ENCODE measurements at regions not wholly inside any gene's neighbourhood (a gene's known extent, or its start where the extent isn't known, plus 50 kb on each side); places are given as distances from the start of the nearest gene placed in this dataset.

DNA sequence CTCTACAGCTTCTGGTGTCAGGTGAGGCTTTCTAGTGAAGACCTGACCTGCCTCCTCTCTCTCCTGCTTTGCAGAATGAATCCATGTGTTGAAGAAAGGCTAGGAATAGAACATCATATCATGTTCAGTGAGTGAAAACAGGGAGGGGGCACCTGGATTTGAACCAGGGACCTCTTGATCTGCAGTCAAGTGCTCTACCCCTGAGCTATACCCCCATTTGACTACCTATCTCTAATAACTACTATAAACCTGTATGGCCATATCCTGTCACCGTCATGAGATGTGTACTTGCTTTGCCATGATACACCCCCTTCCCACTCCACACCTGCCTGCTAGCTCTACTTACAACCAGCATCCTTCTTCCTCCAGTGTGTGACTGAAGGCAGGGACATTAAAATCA lies 91.3 kb upstream of the ZNF746 start:
- no peak for DNase-seq
- CTCF ChIA-PET = interaction anchor here (1.6 kb wide), 1 partner anchor 10 kb away, joined by 4 read pairs; no protein-coding TSS in a partner anchor
- TF ChIP-seq TEAD4 (IDR thresholded peaks at IDR 0.05; ENCODE audit: borderline replicate concordance, insufficient read depth) (no peak), NFIC (IDR thresholded peaks at IDR 0.05; ENCODE audit: borderline replicate concordance) (no peak), ELF1 (IDR thresholded peaks at IDR 0.05) (no peak)
- TF ChIP-seq, protein P1, sequence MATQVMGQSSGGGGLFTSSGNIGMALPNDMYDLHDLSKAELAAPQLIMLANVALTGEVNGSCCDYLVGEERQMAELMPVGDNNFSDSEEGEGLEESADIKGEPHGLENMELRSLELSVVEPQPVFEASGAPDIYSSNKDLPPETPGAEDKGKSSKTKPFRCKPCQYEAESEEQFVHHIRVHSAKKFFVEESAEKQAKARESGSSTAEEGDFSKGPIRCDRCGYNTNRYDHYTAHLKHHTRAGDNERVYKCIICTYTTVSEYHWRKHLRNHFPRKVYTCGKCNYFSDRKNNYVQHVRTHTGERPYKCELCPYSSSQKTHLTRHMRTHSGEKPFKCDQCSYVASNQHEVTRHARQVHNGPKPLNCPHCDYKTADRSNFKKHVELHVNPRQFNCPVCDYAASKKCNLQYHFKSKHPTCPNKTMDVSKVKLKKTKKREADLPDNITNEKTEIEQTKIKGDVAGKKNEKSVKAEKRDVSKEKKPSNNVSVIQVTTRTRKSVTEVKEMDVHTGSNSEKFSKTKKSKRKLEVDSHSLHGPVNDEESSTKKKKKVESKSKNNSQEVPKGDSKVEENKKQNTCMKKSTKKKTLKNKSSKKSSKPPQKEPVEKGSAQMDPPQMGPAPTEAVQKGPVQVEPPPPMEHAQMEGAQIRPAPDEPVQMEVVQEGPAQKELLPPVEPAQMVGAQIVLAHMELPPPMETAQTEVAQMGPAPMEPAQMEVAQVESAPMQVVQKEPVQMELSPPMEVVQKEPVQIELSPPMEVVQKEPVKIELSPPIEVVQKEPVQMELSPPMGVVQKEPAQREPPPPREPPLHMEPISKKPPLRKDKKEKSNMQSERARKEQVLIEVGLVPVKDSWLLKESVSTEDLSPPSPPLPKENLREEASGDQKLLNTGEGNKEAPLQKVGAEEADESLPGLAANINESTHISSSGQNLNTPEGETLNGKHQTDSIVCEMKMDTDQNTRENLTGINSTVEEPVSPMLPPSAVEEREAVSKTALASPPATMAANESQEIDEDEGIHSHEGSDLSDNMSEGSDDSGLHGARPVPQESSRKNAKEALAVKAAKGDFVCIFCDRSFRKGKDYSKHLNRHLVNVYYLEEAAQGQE (IDR thresholded peaks at IDR 0.05; ENCODE audit: low read depth, low read length) = no peak
- TF ChIP-seq, protein P2, sequence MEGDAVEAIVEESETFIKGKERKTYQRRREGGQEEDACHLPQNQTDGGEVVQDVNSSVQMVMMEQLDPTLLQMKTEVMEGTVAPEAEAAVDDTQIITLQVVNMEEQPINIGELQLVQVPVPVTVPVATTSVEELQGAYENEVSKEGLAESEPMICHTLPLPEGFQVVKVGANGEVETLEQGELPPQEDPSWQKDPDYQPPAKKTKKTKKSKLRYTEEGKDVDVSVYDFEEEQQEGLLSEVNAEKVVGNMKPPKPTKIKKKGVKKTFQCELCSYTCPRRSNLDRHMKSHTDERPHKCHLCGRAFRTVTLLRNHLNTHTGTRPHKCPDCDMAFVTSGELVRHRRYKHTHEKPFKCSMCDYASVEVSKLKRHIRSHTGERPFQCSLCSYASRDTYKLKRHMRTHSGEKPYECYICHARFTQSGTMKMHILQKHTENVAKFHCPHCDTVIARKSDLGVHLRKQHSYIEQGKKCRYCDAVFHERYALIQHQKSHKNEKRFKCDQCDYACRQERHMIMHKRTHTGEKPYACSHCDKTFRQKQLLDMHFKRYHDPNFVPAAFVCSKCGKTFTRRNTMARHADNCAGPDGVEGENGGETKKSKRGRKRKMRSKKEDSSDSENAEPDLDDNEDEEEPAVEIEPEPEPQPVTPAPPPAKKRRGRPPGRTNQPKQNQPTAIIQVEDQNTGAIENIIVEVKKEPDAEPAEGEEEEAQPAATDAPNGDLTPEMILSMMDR (IDR thresholded peaks at IDR 0.05) = no peak
- TF ChIP-seq, protein P3, sequence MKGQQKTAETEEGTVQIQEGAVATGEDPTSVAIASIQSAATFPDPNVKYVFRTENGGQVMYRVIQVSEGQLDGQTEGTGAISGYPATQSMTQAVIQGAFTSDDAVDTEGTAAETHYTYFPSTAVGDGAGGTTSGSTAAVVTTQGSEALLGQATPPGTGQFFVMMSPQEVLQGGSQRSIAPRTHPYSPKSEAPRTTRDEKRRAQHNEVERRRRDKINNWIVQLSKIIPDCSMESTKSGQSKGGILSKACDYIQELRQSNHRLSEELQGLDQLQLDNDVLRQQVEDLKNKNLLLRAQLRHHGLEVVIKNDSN (IDR thresholded peaks at IDR 0.05; ENCODE audit: borderline replicate concordance, low read depth) = no peak
- TF ChIP-seq, protein P4, sequence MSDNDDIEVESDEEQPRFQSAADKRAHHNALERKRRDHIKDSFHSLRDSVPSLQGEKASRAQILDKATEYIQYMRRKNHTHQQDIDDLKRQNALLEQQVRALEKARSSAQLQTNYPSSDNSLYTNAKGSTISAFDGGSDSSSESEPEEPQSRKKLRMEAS (IDR thresholded peaks at IDR 0.05; ENCODE audit: low read depth) = no peak
- Histone ChIP-seq H3K79me2 (ENCODE audit: insufficient read depth) (peaks cover 3% of the 10 kb centered on the region; the same call in 1 of the 2 replicates), H3K27ac (ENCODE audit: low read depth in 2 of 2, low read length in 1 of 2) (no peak overlapping the region), H4K20me1 (ENCODE audit: insufficient read depth) (no peaks in the 10 kb centered on the region), H3K36me3 (replicated peaks in 1 of 2; ENCODE audit: control insufficient read depth in 1 of 2, insufficient read depth in 2 of 2, low read length in 1 of 2) (peaks cover 51 to 58% of the 10 kb centered on the region in 2 experiments), H3K9me2 (no peaks in the 10 kb centered on the region), H3K9me3 (no peaks in the 10 kb centered on the region), H2AFZ (ENCODE audit: low read depth) (no peak overlapping the region), H3K4me2 (no peak overlapping the region), H3K4me3 (ENCODE audit: low read depth in 2 of 2, low read length in 1 of 2) (no peak overlapping the region), H3K4me1 (ENCODE audit: control insufficient read depth in 1 of 2, insufficient read depth in 2 of 2, low read depth in 1 of 2, low read length in 1 of 2) (no peaks in the 10 kb centered on the region), H3F3A (replicated peaks; ENCODE audit: insufficient read depth) (no peaks in the 10 kb centered on the region), H3K9ac (no peak overlapping the region), H3K27me3 (ENCODE audit: insufficient read depth) (no peaks in the 10 kb centered on the region)
- WGBS (ENCODE audit: low lambda C conversion rate) = 94% methylated on average over 1 of the region's 1 CpG
- POLR2A ChIA-PET = no interaction called here
